ENCODE measurements at regions not wholly inside any gene's neighbourhood (a gene's known extent, or its start where the extent isn't known, plus 50 kb on each side); places are given as distances from the start of the nearest gene placed in this dataset.

GRCh38 chr3:190716211-190716610, 146.3 kb downstream of the GMNC start:
- no peak overlapping the region for H3K27ac Mint-ChIP-seq
- no peak overlapping the region for H3K4me3 Mint-ChIP-seq
- ATAC-seq (replicated peaks in 1 of 2) (no peak), DNase-seq (no peak)
- H3K9me3 Mint-ChIP-seq: no peaks in the 10 kb centered on the region
- no peaks in the 10 kb centered on the region for H3K4me1 Mint-ChIP-seq (ENCODE audit: low read depth)
- H3K27me3 Mint-ChIP-seq (ENCODE audit: low read depth): peaks cover 36% of the 10 kb centered on the region
- no peaks in the 10 kb centered on the region for H3K36me3 Mint-ChIP-seq (ENCODE audit: insufficient read depth in 2 of 2)

- Mint-ChIP-seq H3K9me3 (no peaks in the 10 kb centered on the region), H3K4me3 (no peak overlapping the region), H3K27me3 (ENCODE audit: low read depth) (peaks cover 42% of the 10 kb centered on the region), H3K36me3 (ENCODE audit: insufficient read depth in 2 of 2) (no peaks in the 10 kb centered on the region), H3K27ac (no peak overlapping the region), H3K4me1 (ENCODE audit: low read depth) (no peaks in the 10 kb centered on the region)
- ATAC-seq (replicated peaks in 1 of 2) (no peak), DNase-seq (no peak)
Observed at GRCh38 chr3:190710723-190711122, 151.8 kb downstream of the GMNC start.

- no peaks in the 10 kb centered on the region for H3K36me3 Mint-ChIP-seq (ENCODE audit: insufficient read depth in 2 of 2)
- no peak for ATAC-seq (replicated peaks in 1 of 2)
Observed at GRCh38 chr3:190709351-190709773, 153.1 kb downstream of the GMNC start.

More at GRCh38 chr3:190709351-190709773, 153.1 kb downstream of the GMNC start:
- Mint-ChIP-seq H3K9me3 (no peaks in the 10 kb centered on the region), H3K4me3 (no peak overlapping the region), H3K27me3 (ENCODE audit: low read depth) (peaks cover 41% of the 10 kb centered on the region), H3K4me1 (ENCODE audit: low read depth) (no peaks in the 10 kb centered on the region), H3K27ac (no peak overlapping the region)
- no peak for DNase-seq
